ENCODE measurements at regions not wholly inside any gene's neighbourhood (a gene's known extent, or its start where the extent isn't known, plus 50 kb on each side); places are given as distances from the start of the nearest gene placed in this dataset.

GRCh38 chr3:194801461-194802432, 116.1 kb downstream of the FAM43A start:
- Histone ChIP-seq H2AFZ (ENCODE audit: low read depth) (no peak overlapping the region), H3K79me2 (ENCODE audit: insufficient read depth) (no peaks in the 10 kb centered on the region), H3K36me3 (replicated peaks in 1 of 2; ENCODE audit: control insufficient read depth in 1 of 2, insufficient read depth in 2 of 2, low read length in 1 of 2) (no peaks in the 10 kb centered on the region), H3K9me2 (no peaks in the 10 kb centered on the region), H3K4me1 (ENCODE audit: control insufficient read depth in 1 of 2, insufficient read depth in 2 of 2, low read depth in 1 of 2, low read length in 1 of 2) (no peaks in the 10 kb centered on the region; a peak in 1 of 4 replicates), H3F3A (replicated peaks; ENCODE audit: insufficient read depth) (no peaks in the 10 kb centered on the region), H3K4me3 (ENCODE audit: low read depth in 2 of 2, low read length in 1 of 2) (no peak overlapping the region), H3K9me3 (no peaks in the 10 kb centered on the region), H4K20me1 (ENCODE audit: insufficient read depth) (no peaks in the 10 kb centered on the region), H3K9ac (no peak overlapping the region), H3K4me2 (no peak overlapping the region), H3K27ac (ENCODE audit: low read depth in 2 of 2, low read length in 1 of 2) (no peak overlapping the region), H3K27me3 (ENCODE audit: insufficient read depth) (no peaks in the 10 kb centered on the region; the same call in 1 of the 2 replicates)
- ChIA-PET CTCF (interaction anchor here (0.6 to 1.0 kb wide), 3 partner anchors 10 to 295 kb away, joined by 3 to 4 read pairs (median 3); no protein-coding TSS in a partner anchor), POLR2A (no interaction called here)
- TF ChIP-seq SMC3 (IDR thresholded peaks at IDR 0.05; ENCODE audit: low read depth, low read length) (no peak), RCOR1 (IDR thresholded peaks at IDR 0.05; ENCODE audit: low read length) (no peak), ELF1 (IDR thresholded peaks at IDR 0.05) (no peak), MEF2A (IDR thresholded peaks at IDR 0.05; ENCODE audit: borderline replicate concordance, low read depth) (no peak), FOXM1 (IDR thresholded peaks at IDR 0.05; ENCODE audit: low read depth) (no peak), USF1 (IDR thresholded peaks at IDR 0.05; ENCODE audit: borderline replicate concordance, low read depth) (no peak), TAF1 (IDR thresholded peaks at IDR 0.05; ENCODE audit: borderline replicate concordance, low read depth, low read length) (no peak), GABPA (IDR thresholded peaks at IDR 0.05; ENCODE audit: low read depth) (no peak), FOSL2 (IDR thresholded peaks at IDR 0.05; ENCODE audit: borderline replicate concordance, low read depth) (no peak), GATA2 (CRISPR knock-in tag; IDR thresholded peaks at IDR 0.05) (no peak), NRF1 (IDR thresholded peaks at IDR 0.05; ENCODE audit: low read depth, low read length) (no peak), TEAD4 (IDR thresholded peaks at IDR 0.05; ENCODE audit: borderline replicate concordance, insufficient read depth) (no peak), CHD2 (IDR thresholded peaks at IDR 0.05; ENCODE audit: low read length, partially characterized antibody) (no peak)
- TF ChIP-seq, protein P1, sequence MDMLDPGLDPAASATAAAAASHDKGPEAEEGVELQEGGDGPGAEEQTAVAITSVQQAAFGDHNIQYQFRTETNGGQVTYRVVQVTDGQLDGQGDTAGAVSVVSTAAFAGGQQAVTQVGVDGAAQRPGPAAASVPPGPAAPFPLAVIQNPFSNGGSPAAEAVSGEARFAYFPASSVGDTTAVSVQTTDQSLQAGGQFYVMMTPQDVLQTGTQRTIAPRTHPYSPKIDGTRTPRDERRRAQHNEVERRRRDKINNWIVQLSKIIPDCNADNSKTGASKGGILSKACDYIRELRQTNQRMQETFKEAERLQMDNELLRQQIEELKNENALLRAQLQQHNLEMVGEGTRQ (IDR thresholded peaks at IDR 0.05; ENCODE audit: borderline replicate concordance, low read depth, low read length), result no peak
- TF ChIP-seq, protein P2, sequence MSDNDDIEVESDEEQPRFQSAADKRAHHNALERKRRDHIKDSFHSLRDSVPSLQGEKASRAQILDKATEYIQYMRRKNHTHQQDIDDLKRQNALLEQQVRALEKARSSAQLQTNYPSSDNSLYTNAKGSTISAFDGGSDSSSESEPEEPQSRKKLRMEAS (IDR thresholded peaks at IDR 0.05; ENCODE audit: low read depth), result no peak
- TF ChIP-seq, protein P3, sequence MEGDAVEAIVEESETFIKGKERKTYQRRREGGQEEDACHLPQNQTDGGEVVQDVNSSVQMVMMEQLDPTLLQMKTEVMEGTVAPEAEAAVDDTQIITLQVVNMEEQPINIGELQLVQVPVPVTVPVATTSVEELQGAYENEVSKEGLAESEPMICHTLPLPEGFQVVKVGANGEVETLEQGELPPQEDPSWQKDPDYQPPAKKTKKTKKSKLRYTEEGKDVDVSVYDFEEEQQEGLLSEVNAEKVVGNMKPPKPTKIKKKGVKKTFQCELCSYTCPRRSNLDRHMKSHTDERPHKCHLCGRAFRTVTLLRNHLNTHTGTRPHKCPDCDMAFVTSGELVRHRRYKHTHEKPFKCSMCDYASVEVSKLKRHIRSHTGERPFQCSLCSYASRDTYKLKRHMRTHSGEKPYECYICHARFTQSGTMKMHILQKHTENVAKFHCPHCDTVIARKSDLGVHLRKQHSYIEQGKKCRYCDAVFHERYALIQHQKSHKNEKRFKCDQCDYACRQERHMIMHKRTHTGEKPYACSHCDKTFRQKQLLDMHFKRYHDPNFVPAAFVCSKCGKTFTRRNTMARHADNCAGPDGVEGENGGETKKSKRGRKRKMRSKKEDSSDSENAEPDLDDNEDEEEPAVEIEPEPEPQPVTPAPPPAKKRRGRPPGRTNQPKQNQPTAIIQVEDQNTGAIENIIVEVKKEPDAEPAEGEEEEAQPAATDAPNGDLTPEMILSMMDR (IDR thresholded peaks at IDR 0.05), result no peak
- DNase-seq, result no peak
- 74% methylated on average over 17 of the region's 23 CpGs for WGBS (ENCODE audit: low lambda C conversion rate)
